ENCODE measurements at regions not wholly inside any gene's neighbourhood (a gene's known extent, or its start where the extent isn't known, plus 50 kb on each side); places are given as distances from the start of the nearest gene placed in this dataset.

- no peak for TF ChIP-seq POLR2A (IDR thresholded peaks at IDR 0.05; ENCODE audit: low read depth, low read length)
- no peak for TF ChIP-seq POLR2AphosphoS5 (IDR thresholded peaks at IDR 0.05; ENCODE audit: low read depth, low read length)
Observed at GRCh38 chr6:6940031-6941025, 167.4 kb upstream of the RREB1 start.

All from GM12892 (cell line).